GM10248 (cell line): ENCODE measurements at regions not wholly inside any gene's neighbourhood (a gene's known extent, or its start where the extent isn't known, plus 50 kb on each side); places are given as distances from the start of the nearest gene placed in this dataset.

ENCODE experiments used
- CTCF ChIA-PET: fragments of 300-600 bp; sonication (Branson Sonifier 250); formaldehyde crosslinking; extraction: SDS; loops from one replicate; lab custom pipeline; 2021; ENCODE audit warnings: antibody characterized with exemption; lab: Yijun Ruan, JAX
- POLR2A ChIA-PET: fragments of 350-650 bp; sonication (Branson Sonifier 250); formaldehyde crosslinking; extraction: SDS; loops from one replicate; lab custom pipeline; 2020; ENCODE audit warnings: antibody characterized with exemption; lab: Yijun Ruan, JAX
- DNase-seq: peaks from one replicate; pipeline ENCODE4 v3.0.0; 2012; ENCODE audit errors: extremely low spot score
- TF ChIP-seq, protein P1 (sequence below): IDR thresholded peaks from 2 replicates; pipeline ENCODE4 v1.5.1; 2012; ENCODE audit warnings: mild to moderate bottlenecking, low read depth; ENCODE audit errors: extremely low read depth, missing control alignments, control extremely low read depth

DNA sequence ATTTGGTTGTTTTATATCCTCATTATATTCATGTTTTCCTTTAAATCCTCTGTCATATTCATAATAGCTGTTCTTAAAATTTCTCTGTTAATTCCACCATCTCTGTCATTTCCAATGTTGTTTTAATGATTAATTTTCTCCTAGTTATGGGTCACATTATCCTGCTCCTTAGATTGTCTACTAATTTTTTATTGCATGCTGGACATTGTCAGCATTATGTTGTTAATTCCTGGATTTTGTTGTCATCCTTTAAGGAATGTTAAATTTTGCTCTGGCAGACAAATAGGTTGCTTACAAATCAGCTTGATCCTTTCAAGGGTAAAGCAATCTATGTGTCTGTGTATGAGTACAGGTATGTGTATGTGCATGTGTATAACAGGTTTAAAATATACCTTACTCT lies 393.8 kb upstream of the POU3F1 start:
- TF ChIP-seq, protein P1, sequence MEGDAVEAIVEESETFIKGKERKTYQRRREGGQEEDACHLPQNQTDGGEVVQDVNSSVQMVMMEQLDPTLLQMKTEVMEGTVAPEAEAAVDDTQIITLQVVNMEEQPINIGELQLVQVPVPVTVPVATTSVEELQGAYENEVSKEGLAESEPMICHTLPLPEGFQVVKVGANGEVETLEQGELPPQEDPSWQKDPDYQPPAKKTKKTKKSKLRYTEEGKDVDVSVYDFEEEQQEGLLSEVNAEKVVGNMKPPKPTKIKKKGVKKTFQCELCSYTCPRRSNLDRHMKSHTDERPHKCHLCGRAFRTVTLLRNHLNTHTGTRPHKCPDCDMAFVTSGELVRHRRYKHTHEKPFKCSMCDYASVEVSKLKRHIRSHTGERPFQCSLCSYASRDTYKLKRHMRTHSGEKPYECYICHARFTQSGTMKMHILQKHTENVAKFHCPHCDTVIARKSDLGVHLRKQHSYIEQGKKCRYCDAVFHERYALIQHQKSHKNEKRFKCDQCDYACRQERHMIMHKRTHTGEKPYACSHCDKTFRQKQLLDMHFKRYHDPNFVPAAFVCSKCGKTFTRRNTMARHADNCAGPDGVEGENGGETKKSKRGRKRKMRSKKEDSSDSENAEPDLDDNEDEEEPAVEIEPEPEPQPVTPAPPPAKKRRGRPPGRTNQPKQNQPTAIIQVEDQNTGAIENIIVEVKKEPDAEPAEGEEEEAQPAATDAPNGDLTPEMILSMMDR, result no peak
- POLR2A ChIA-PET, result no interaction called here
- CTCF ChIA-PET, result no interaction called here

DNA sequence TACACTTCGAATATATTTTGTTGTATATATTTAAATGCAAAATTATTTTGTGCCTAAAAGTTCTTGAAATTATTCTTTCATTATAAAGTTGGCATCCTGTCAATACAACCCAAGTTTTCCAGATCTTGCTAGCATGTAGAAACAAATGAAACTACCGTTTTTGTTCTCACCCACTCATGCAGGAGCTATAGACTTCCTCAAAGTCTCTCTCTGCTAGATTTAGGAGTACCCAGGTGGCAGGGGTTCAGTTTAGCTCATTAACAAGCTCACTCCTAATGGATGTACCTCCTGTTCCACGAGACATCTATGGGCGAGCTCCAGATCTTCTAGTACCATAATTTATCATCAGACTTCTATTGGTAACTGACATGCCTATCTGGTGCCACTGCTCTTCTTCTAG lies 390.2 kb upstream of the POU3F1 start:
- POLR2A ChIA-PET, result no interaction called here
- no peak for DNase-seq
- TF ChIP-seq, protein P1, result no peak
- CTCF ChIA-PET, result no interaction called here

More for the DNA sequence above, 393.8 kb upstream of the POU3F1 start:
- DNase-seq, result no peak

DNA sequence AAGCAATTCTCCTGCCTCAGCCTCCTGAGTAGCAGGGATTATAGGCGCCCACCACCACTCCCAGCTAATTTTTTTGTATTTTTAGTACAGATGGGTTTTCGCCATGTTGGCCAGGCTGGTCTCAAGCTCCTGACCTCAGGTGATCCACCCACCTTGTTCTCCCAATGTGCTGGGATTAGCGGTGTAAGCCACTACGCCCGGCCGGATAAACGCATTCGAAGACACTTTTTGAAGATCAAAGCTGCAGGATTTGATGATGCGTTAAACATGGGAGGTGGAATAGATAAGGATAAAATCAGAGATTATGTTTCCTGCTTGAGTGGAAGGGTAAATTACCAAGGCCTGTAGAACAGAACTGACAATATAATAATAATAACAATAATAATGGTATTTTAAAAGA lies 389.4 kb upstream of the POU3F1 start:
- ChIA-PET CTCF (interaction anchor here (1.0 kb wide), 1 partner anchor 15 kb away, joined by 3 read pairs; no protein-coding TSS in a partner anchor), POLR2A (no interaction called here)
- no peak for DNase-seq
- TF ChIP-seq, protein P1, result no peak

DNA sequence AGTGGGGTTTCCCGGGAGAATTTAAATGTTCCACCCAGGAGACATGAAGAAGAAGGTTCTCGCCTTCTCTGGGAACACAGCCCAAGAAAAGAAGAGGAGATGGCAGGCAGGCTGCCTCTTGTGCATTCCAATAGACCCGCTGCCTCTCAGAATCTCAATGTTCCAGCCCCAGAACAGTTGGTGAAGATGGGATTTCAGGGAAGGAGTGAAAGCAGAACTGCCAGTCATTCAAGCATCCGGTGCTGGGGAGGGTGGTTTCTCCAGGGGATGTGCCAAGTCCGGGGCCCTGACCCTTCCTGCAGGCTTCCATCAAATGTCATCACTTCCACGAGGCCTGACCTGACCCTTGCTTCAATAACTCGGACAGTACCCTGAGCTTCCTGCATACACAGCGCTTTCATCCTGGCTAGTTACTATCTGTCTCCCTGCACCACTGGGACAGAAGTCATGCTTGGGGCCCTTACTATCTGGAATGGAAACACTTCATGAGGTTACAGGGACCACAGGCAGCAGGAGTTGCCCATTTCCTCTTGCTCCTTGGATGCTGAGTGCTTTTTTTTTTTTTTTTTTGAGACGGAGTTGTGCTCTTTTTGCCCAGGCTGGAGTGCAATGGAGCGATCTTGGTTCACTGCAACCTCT lies 386.6 kb upstream of the POU3F1 start:
- TF ChIP-seq, protein P1, result no peak
- POLR2A ChIA-PET, result no interaction called here
- no peak for DNase-seq
- CTCF ChIA-PET, result interaction anchor here (1.0 kb wide), 1 partner anchor 48 kb away, joined by 3 read pairs; no protein-coding TSS in a partner anchor

DNA sequence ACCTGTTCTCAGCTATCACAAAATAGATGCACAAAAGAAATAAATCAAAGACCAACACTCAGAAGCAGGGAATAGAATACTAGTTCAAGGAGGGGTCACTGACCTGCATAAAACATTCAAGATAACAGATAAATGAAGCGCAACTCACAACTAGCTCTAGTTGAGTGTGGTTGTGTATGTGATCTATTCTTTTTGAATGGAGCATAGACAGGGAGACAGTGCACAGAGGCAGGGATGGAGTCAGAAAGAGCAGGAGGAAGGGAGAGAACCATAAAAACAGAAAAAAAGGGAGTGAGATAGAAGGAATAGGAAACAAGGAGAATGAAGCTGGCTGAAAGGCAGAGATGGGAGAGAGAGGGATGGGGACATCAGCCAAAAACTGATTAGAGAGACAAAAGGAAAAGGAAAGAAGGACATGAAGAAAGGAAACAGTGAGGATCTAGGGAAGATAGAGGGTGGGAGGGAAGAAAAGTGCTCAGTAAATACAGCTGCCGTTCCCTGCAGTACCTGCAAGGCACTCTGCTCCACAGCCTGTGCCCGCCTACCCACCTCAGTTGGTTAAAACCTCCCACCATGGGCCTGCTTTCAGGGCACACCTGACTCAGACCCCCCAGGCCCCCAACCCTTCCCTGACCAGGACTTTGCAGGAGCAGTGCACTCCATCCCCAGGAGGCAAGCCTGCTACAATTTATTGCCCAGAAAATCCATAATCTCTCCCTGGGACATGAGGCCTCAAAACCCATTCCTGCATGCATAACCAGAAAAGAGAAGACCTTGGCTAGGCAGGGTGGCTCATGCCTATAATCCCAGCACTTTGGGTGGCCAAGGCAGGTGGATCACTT lies 385.2 kb upstream of the POU3F1 start:
- ChIA-PET POLR2A (no interaction called here), CTCF (interaction anchor here (1.3 to 1.5 kb wide), 2 partner anchors 16 to 65 kb away, joined by 3 to 4 read pairs; no protein-coding TSS in a partner anchor)
- DNase-seq, result no peak
- TF ChIP-seq, protein P1, result no peak

DNA sequence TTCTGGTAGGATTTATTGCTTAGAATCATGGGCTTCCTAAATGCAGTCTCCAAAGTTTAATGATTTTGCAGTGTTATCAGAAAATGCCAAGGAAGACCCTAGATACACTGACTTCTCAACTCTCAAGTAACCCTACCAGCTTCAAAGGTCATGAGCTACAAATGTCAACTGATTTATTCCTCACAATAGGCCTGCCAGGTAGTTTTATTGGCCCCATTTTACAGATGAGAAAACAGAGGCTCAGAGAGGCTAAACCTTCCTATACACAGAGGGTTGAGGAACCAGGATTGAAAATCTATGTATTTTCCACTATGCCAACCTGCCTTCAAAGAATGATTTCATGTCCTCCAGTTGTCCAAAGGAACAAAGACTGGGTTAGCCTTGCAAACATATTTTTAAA lies 384.4 kb upstream of the POU3F1 start:
- ChIA-PET POLR2A (no interaction called here), CTCF (interaction anchor here (1.3 to 1.5 kb wide), 2 partner anchors 17 to 66 kb away, joined by 3 to 4 read pairs; no protein-coding TSS in a partner anchor)
- no peak for DNase-seq
- TF ChIP-seq, protein P1, result no peak
